HepG2 (cell line): ENCODE measurements at regions not wholly inside any gene's neighbourhood (a gene's known extent, or its start where the extent isn't known, plus 50 kb on each side); places are given as distances from the start of the nearest gene placed in this dataset.

ENCODE experiments used
- ATAC-seq: fragments of 200-7000 bp; cut with Tn5 transposase; 3 replicates; pipeline ENCODE4 v1.9.1; 2020; ENCODE audit warnings: mild to moderate bottlenecking, moderate library complexity
- BruUV-seq: library from RNA; stranded (reverse); fragments of 400-500 nt; replicated peaks from 2 replicates; lab custom pipeline; 2021; lab: Mats Ljungman, UMichigan
- CTCF ChIA-PET: fragments of 300-600 bp; formaldehyde crosslinking; extraction: SDS; loops from one replicate; lab custom pipeline; 2021; ENCODE audit warnings: low total read pairs, inconsistent platforms, low intra/inter-chr PET ratio; lab: Yijun Ruan, JAX
- POLR2A ChIA-PET: fragments of 350-600 bp; sonication (Branson Sonifier 250); formaldehyde crosslinking; loops from one replicate; lab custom pipeline; 2020; ENCODE audit warnings: antibody characterized with exemption, inconsistent platforms; lab: Yijun Ruan, JAX
- DNase-seq: peaks from one replicate; pipeline ENCODE4 v3.0.0-alpha.2; 2015; ENCODE audit warnings: low spot score
- FAIRE-seq: peaks from 3 replicates; lab custom pipeline; 2011; peaks lifted over from hg19 to GRCh38; lab: Jason Lieb, UNC
- H2AFZ ChIP-seq: one replicate; pipeline ENCODE4 v1.6.1; 2011; ENCODE audit warnings: low read length, inconsistent platforms
- H3K27ac ChIP-seq: fragments of 300-600 bp; 3 replicates; pipeline ENCODE4 v1.8.0; 2011; ENCODE audit warnings: mixed run types, mild to moderate bottlenecking, mixed read lengths, low read length, inconsistent platforms; ENCODE audit not compliant: insufficient read depth; ENCODE audit errors: extremely low read length
- H3K27me3 ChIP-seq, 2 experiments: fragments of 200-600 bp in 1 of 2; 2 replicates in 1 of 2; 3 replicates in 1 of 2; pipeline versions ENCODE4 v1.6.0 to v1.8.0; 2011; ENCODE audit warnings: low read length in 2 of 2, mild to moderate bottlenecking in 2 of 2, moderate library complexity in 2 of 2, inconsistent platforms in 1 of 2; ENCODE audit not compliant: insufficient read depth in 2 of 2, control insufficient read depth in 1 of 2
- H3K36me3 ChIP-seq, 2 experiments: fragments of 200-600 bp in 1 of 2; replicated peaks in 1 of 2; 2 replicates in 1 of 2; 3 replicates in 1 of 2; pipeline versions ENCODE4 v1.5.1 to v1.8.0; 2011; ENCODE audit warnings: low read length in 2 of 2, inconsistent platforms in 1 of 2; ENCODE audit not compliant: insufficient read depth in 2 of 2, control insufficient read depth in 1 of 2
- H3K4me1 ChIP-seq: 2 replicates; pipeline ENCODE4 v1.5.1; 2012; ENCODE audit warnings: low read length, inconsistent platforms; ENCODE audit not compliant: insufficient read depth
- H3K4me2 ChIP-seq: 2 replicates; pipeline ENCODE4 v1.6.0; 2011; ENCODE audit warnings: low read depth, low read length, inconsistent platforms
- H3K4me3 ChIP-seq, 3 experiments: fragments of 200-600 bp in 1 of 3; sonication (generic), shearing (Covaris generic) in 1 of 3; replicated peaks in 1 of 3; 2 replicates each; pipeline ENCODE4 v1.5.1; 2011 to 2016; ENCODE audit warnings: low read length in 3 of 3, inconsistent platforms in 2 of 3, low read depth in 2 of 3, mild to moderate bottlenecking in 2 of 3, control low read depth in 1 of 3, mixed read lengths in 1 of 3; ENCODE audit not compliant: insufficient read depth in 1 of 3
- H3K79me2 ChIP-seq: one replicate; pipeline ENCODE4 v1.6.1; 2011; ENCODE audit warnings: low read length, inconsistent platforms; ENCODE audit not compliant: insufficient read depth
- H3K9ac ChIP-seq: 2 replicates; pipeline ENCODE4 v1.6.0; 2011; ENCODE audit warnings: mild to moderate bottlenecking, low read depth, low read length, inconsistent platforms; ENCODE audit not compliant: insufficient read depth
- H3K9me3 ChIP-seq: 2 replicates; pipeline ENCODE4 v1.5.1; 2012; ENCODE audit warnings: mild to moderate bottlenecking, low read length
- H4K20me1 ChIP-seq: 2 replicates; pipeline ENCODE4 v1.6.0; 2011; ENCODE audit warnings: inconsistent platforms, mild to moderate bottlenecking, low read length, moderate library complexity; ENCODE audit not compliant: insufficient read depth
- CCAR2 ChIP-seq: fragments of 200-400 bp; formaldehyde crosslinking; optimal IDR thresholded peaks from 2 replicates; pipeline ENCODE3; 2018; ENCODE audit warnings: low read depth, mild to moderate bottlenecking, low read length, moderate library complexity
- CENPX ChIP-seq: sonication (generic); formaldehyde crosslinking; IDR thresholded peaks from 2 replicates; pipeline ENCODE4 v1.9.0; 2021; ENCODE audit warnings: mild to moderate bottlenecking, missing genetic modification reagents, moderate library complexity
- ELF1 ChIP-seq: sonication (generic); formaldehyde crosslinking; IDR thresholded peaks from 2 replicates; pipeline ENCODE4 v1.4.0; 2020; ENCODE audit warnings: missing genetic modification reagents
- ELK4 ChIP-seq: sonication (generic); formaldehyde crosslinking; IDR thresholded peaks from 2 replicates; pipeline ENCODE4 v1.9.0; 2021; ENCODE audit warnings: missing genetic modification reagents, borderline replicate concordance
- ETS1 ChIP-seq: sonication (generic); formaldehyde crosslinking; IDR thresholded peaks from 2 replicates; pipeline ENCODE4 v1.4.0; 2020; ENCODE audit warnings: missing genetic modification reagents
- GABPA ChIP-seq, 2 experiments: IDR thresholded peaks; 2 replicates each; pipeline ENCODE4 v1.6.1; 2011 to 2016; ENCODE audit warnings: low read depth in 2 of 2, low read length in 1 of 2, missing biosample characterization in 1 of 2, missing genetic modification characterization in 1 of 2
- HOXA5 ChIP-seq: sonication (generic); formaldehyde crosslinking; IDR thresholded peaks from 2 replicates; pipeline ENCODE4 v1.4.0; 2020; ENCODE audit warnings: missing genetic modification reagents
- KDM5B ChIP-seq: sonication (generic); formaldehyde crosslinking; IDR thresholded peaks from 2 replicates; pipeline ENCODE4 v1.4.0; 2020; ENCODE audit warnings: missing genetic modification reagents, mild to moderate bottlenecking, borderline replicate concordance
- MAFK ChIP-seq, 2 experiments: IDR thresholded peaks in 1 of 2; conservative IDR thresholded peaks in 1 of 2; 2 replicates each; pipeline ENCODE4 v1.6.1; 2011; ENCODE audit warnings: improper control_type of control experiment in 2 of 2, low read length in 2 of 2
- MNT ChIP-seq: fragments of 450-650 bp; IDR thresholded peaks from 2 replicates; pipeline ENCODE4 v1.6.1; 2016
- RNF2 ChIP-seq: fragments of 450-650 bp; conservative IDR thresholded peaks from 2 replicates; pipeline ENCODE4 v1.6.1; 2016; ENCODE audit warnings: low read depth
- SALL1 ChIP-seq: sonication (generic); formaldehyde crosslinking; IDR thresholded peaks from 2 replicates; pipeline ENCODE4 v1.8.0; 2022; ENCODE audit warnings: mild to moderate bottlenecking, missing genetic modification reagents
- ZBTB7B ChIP-seq: sonication (generic); formaldehyde crosslinking; IDR thresholded peaks from 2 replicates; pipeline ENCODE4 v1.4.0; 2020; ENCODE audit warnings: missing genetic modification reagents
- ZBTB8A ChIP-seq: sonication (generic); formaldehyde crosslinking; IDR thresholded peaks from 2 replicates; pipeline ENCODE4 v1.4.0; 2020; ENCODE audit warnings: mild to moderate bottlenecking, low read depth, missing genetic modification reagents, borderline replicate concordance
- ZNF724P ChIP-seq: sonication (generic); formaldehyde crosslinking; IDR thresholded peaks from 2 replicates; pipeline ENCODE4 v1.8.0; 2022; ENCODE audit warnings: missing genetic modification reagents, borderline replicate concordance
- ZNF761 ChIP-seq: sonication (generic); formaldehyde crosslinking; conservative IDR thresholded peaks from 2 replicates; pipeline ENCODE4 v1.4.0; 2020; ENCODE audit warnings: mild to moderate bottlenecking, missing genetic modification reagents
- ZNF850 ChIP-seq: sonication (generic); formaldehyde crosslinking; conservative IDR thresholded peaks from 2 replicates; pipeline ENCODE4 v1.9.0; 2021; ENCODE audit warnings: mild to moderate bottlenecking, missing genetic modification reagents
- WGBS: methylation state at CpG from one replicate; pipeline ENCODE4 v1.1.6; 2017; ENCODE audit warnings: low lambda C conversion rate; 5-methylcytosine and 5-hydroxymethylcytosine counted together
- in situ Hi-C: cut with HindIII; loops from 2 replicates; pipeline ENCODE4 v1.10.0; 2017; ENCODE audit warnings: low pct_unique_long_range_greater_than_20kb; ENCODE audit not compliant: extremely low pct_ligation_motif_present
- intact Hi-C: fragments of 100-400 bp; cut with micrococcal nuclease; formaldehyde crosslinking; loops from one replicate; pipeline ENCODE4 v1.10.0; 2022; ENCODE audit not compliant: unreplicated experiment

- no peak for TF ChIP-seq CENPX (CRISPR knock-in tag)
- TF ChIP-seq HOXA5 (CRISPR knock-in tag) = no peak
Measured at GRCh38 chr4:136898590-136899248, 633.6 kb downstream of the PCDH18 start (continued).

GRCh38 chr4:136893573-136893972 lies 638.7 kb downstream of the PCDH18 start:
- no peaks in the 10 kb centered on the region for H3K4me1 ChIP-seq
- DNase-seq (no peak), ATAC-seq (no peak), FAIRE-seq (no peak)
- H3K4me3 ChIP-seq = no peak overlapping the region
- no peak overlapping the region for H2AFZ ChIP-seq
- ChIA-PET CTCF (no interaction called here), POLR2A (no interaction called here)
- no peaks in the 10 kb centered on the region for H3K36me3 ChIP-seq
- no peaks in the 10 kb centered on the region for H3K79me2 ChIP-seq
- in situ Hi-C loops (no loop called here), intact Hi-C loops (no loop called here)
- no peaks in the 10 kb centered on the region for H3K9me3 ChIP-seq
- TF ChIP-seq MAFK (conservative IDR thresholded peaks at IDR 0.05 in 1 of 2, IDR thresholded peaks at IDR 0.05 in 1 of 2; ENCODE audit: low read length in 2 of 2) (no peak), MNT (no peak), ZNF724P (CRISPR knock-in tag) (no peak), KDM5B (CRISPR knock-in tag) (no peak), RNF2 (no peak), CCAR2 (no peak), ZBTB7B (no peak), ZNF850 (no peak), SALL1 (no peak), GABPA (IDR thresholded peaks at IDR 0.05; ENCODE audit: low read depth, low read length) (no peak), GABPA (CRISPR knock-in tag; IDR thresholded peaks at IDR 0.05; ENCODE audit: low read depth) (no peak), ZNF761 (CRISPR knock-in tag) (no peak), ETS1 (CRISPR knock-in tag) (no peak), ELF1 (CRISPR knock-in tag) (no peak), ZBTB8A (no peak), ELK4 (no peak)
- 8% methylated on average over 1 of the region's 1 CpG for WGBS
- H4K20me1 ChIP-seq = no peaks in the 10 kb centered on the region
- no peak overlapping the region for H3K9ac ChIP-seq
- H3K27me3 ChIP-seq = no peaks in the 10 kb centered on the region
- no TSS peak for BruUV-seq
- no peak overlapping the region for H3K27ac ChIP-seq
- no peak overlapping the region for H3K4me2 ChIP-seq
